HG03135 (cell line): ENCODE measurements at regions not wholly inside any gene's neighbourhood (a gene's known extent, or its start where the extent isn't known, plus 50 kb on each side); places are given as distances from the start of the nearest gene placed in this dataset.
"Not testable (repeated sequence)": the region's sequence is repeated elsewhere in the genome, so short reads cannot be mapped to it uniquely, and the experiment has no call there.

Source experiments
- ATAC-seq: cut with Tn5 transposase; IDR thresholded peaks from one replicate; pipeline ENCODE4 v1.9.1; 2021; ENCODE audit warnings: mild to moderate bottlenecking, moderate library complexity; ENCODE audit not compliant: unreplicated experiment

DNA sequence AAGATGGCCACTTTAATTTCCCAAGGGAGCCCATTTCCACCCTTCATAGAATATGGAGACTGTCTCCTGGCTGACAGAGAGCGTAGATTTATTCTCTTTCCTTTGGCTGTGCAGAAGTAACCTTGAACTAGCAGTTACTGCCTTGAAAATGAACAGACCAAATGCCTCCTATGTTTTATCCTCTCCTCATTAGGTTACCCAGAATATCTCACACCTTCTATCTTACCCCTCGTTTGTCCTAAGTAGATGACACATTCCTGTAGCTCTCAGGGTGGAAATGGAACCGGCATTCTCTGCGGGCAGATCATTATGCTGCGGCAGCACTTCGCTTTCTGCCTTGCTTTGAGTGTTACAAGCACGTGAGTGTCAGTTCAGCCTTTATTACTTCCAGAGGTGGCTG lies 336.5 kb downstream of the DCDC2C start:
- no peak for ATAC-seq

DNA sequence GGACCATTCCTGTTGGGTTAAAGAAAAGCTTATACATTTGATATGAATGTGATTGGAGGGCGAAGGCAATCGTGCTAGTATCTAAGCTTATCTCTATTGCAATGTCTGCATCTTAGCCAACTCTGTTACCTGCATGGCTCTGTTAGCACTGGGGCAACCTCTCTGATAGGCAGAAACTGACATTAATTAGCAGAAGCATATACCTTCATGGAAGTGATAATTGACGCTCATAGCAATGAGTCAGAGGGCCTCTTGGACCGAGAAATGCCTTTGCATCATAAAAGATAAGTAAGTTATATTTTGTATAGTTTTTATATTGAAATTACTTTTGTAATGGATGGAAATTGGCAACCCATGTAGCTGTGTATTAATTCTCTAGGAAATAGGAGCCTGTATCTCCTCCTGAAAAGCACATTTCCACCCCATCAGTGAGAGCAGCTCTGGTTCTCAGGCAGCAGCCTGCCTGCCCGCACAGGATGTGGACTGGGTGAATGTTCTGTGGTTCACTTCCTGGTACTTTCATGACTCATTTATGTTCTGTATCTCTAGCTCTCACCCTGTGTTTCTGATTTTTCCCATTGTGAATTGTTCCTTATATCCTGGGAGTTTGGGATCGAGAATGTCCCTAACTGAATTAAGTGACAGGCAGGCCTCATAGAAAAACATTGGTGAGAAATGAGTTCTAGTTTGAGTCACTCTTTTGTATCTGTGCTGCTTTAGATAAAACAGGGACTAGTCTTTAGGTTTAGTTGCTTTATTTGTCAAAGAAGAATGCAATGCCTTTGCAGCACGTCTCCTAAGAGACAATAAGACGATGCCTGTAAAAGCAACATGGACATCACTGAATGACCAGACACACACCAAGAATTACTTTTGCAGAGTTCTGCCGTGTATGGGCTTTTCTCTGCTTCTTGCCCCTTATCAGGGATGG lies 344.9 kb downstream of the DCDC2C start:
- ATAC-seq = no peak

DNA sequence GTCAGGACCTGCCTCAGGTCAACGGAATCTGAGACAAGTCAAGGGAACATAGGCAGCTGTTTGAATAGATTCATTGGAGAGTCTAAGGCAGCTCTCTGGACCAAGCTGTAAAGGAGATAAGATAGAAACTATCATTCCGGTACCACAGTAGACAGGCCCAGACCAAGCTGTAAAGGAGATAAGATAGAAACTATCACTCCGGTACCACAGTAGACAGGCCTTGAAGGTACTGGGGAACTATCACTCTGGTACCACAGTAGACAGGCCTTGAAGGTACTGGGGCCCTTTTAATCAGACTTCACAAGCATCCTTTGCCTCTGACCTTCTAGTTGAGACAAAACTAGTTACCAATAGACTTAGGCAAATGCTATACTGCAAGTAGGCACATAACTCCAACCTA lies 346.1 kb downstream of the DCDC2C start:
- no peak for ATAC-seq

DNA sequence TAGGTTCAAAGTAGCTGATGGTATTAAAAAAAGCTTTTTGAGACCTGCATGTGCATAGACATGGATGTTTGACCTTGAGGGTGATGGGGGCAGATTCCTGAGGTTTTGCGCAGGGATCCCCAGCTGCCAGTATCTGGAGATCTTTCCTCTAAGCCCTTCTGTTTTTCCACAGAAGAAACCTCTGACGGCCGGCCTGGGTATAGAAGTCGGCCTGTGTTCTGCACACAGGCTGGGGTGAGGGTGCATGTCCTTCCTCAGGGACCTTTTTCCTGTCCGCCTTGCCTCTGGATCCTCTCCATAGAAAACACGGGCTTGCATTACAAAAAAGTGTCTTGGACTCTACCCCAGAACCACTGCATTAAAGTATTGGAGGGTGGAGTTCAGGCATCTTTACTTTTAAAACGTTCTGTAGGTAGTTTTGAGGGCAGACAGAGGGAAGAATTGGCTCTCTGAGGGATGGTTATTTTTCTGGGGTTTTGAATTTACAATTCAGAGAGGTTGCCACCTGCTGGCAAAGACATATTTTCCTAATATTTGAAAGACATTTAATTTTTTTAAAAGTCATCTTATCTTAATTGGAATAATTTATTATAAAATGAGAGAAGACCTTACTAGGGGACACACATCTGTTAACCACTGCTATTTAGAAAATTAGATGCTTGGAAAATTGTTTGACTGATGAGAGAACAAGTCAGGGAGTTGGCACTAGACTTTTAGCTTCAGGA lies 350.6 kb downstream of the DCDC2C start:
- no peak for ATAC-seq

DNA sequence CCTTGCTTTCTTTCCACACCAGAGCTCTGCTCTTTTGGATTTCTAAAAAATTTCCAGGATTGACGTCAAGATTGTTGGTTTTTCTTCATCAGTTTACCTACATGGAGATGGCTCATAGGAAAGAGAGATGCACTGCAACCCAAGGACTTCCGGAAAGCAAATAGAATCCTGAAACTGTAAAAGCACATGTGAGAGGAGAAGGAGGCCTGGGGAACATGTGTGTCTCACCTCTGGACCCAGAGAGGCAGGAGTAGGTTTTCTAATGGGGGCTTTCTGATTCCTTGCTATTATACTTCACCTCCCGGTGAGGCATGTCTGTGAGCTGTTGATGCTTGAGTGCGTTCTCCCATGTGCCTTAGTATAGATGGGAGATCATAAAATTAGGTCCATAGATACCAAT lies 362.8 kb downstream of the DCDC2C start:
- no peak for ATAC-seq

DNA sequence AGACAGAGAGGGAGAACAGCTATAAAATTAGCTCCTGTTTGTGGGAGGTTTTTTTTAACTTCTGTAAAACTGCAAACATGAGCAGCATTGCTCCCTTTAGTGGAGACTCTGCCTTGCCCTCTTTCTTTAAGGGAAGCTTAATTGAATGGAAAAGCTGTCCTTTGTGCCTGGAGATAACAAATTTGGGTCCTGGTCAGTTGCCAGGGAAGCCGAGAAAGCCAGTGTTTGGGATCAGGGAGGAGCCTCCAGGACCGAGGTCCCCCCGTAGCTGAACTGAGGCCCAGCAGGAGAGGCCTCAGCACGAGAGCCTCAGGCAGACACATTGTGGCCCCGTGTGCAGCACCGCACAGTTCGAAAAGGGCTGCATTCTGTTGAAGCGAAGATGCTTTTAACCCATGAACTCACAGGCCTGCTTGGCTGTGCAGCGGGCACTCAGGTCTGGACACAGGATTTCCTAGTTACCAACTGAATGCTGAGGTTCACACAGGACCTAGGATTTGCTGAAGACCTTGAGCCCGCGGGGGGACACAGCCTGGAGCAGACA lies 369.7 kb downstream of the DCDC2C start:
- no peak for ATAC-seq

DNA sequence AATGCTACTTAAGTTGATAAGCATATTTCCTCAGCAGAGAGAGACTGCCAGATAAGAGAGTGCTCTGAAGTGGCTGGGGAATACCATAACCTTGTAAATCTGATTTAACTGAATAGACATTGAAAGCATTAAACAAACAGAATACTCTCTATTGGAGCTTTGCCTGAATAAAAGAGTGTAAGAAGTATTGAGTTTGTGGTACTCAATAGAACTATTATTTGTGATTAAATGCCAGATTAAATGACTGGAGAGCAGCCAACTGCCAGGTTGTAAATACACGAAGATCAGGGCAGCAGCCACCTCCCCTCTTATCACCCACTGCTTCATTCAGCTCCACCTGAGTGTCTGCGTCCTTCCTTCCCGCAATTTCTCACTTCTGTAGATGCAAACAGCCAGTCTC lies 373.6 kb downstream of the DCDC2C start:
- ATAC-seq = no peak

DNA sequence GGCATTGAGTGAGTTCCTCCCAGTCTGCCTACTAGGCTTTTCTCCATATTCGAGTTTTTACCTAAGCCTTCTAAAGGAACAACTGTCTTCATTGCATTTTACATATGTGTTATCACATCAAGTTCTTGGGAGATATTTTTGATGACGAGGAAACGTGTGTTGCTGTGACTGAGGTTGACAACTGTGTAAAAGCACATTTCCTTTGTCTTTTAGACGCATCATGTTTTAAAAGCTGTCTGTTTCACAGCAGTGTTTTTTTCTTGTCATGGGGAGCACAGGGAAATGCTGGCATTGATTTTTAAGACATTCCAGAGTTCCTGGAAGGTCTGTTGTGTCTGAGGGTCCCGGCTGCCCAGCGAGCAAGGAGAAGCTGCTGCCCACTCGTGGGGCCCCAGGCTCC lies 381.8 kb downstream of the DCDC2C start:
- no peak for ATAC-seq

DNA sequence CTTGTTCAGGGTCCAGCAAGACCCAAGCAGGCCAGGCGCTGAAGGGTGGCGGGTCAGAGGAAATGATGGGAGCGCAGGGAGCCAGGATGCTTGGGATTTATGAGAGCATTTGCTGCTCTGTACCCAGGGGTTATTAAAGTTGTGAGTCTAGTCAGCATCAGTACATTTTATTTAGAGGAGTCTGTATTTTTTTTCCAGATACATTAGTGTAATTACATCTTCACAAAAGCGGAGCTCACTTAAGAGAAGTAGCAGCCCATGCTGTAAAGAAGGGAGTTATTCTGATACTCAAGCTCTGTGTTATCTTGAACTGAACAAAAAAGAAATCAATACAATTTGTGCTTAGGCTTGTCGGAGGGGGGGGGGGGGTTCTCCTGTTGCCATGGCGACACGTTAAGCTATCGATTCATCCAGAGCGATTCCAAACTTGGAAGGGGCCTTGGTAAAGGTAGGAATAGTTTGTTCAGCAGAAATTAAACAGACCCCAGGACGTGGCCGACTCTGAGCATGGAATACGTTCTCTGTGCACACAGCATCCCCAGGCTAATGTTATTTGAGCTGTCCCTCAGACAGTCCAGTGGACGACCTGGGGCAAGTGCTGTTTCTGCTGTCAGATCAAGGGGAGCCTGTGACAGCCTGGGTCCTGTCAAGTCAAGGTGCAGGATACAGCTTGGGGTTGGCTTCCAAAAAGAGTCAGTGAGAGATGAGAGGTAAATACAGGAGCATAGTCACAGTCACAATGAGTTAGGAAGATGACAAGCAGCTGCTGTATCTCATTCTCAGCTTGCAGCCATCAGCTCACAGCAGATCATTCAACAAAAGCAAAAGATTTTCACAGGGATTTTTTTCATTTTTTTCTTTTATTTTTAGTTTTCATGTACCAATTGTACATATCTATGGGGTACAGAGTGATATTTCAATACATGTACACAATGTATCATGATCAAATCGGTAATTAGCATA lies 387.6 kb downstream of the DCDC2C start:
- ATAC-seq = no peak

DNA sequence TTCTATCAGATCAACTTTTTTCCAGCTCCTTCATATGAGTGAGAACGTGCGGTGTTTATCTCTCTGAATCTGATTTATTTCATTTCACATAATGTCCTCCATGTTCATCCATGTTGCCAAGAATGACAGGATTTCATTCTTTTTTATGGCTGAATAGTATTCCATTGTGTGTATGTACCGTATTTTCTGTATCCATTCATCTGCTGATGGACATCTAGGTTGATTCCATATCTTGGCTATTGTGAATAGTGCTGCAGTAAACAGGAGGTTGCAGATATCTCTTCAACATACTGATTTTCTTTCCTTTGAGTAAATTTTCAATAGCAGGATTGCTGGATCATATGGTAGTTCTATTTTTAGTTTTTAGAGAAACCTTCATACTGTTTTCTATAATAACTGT lies 388.5 kb downstream of the DCDC2C start:
- ATAC-seq = no peak

DNA sequence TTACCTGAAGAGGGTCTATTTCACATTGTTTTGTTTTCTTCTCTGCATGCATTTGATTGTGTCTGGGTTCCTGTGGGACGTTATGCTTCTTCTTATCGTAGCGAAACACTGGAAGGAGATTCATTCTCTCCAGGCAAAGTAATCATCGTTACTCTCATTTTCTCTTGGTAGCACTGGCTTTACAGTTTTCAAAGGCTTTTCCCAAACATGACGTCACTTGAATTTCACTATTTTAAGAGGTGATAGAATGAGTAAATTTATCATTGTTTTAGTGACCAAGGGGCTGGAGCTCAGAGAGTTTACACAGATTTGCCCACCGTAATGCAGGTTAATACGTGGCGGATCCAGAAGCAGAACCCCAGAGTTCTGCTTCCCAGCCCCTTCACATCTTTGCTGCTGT lies 391.4 kb downstream of the DCDC2C start:
- no peak for ATAC-seq

DNA sequence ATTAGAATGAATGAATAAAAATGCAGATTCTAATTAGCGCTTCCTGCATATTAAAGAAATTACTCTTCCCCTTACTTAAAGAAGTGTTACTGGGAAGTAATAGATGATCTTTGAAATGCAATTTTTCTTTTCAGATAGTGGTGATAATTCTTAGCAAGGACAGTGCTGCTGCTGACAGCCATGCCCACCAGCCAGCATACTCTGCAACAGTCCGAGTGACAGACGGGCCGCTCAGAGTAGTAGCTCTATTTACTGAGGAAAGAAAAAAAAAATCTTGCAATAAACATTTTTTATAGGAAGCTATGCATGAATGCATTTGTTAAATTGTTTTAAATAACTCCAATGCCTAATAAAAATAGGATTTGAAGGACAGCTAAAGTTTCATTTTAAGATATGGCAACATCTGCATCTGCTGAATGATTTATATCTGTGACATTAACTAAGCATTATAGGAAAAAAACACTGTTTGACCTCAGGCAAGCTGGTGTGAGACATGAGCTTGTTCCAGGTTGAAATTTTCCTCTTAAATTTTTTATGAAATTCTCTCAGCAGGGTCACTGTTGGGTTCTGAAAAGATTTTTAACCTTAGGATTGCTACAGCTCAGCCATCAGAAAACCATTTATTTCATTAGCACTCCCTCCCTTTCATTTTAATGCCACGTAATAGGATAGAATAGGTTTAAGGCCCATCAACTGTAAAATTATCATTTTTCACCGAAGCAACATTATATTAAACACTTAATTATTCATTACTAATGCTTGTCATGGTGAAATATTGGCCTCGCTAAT lies 393.8 kb downstream of the DCDC2C start:
- no peak for ATAC-seq

DNA sequence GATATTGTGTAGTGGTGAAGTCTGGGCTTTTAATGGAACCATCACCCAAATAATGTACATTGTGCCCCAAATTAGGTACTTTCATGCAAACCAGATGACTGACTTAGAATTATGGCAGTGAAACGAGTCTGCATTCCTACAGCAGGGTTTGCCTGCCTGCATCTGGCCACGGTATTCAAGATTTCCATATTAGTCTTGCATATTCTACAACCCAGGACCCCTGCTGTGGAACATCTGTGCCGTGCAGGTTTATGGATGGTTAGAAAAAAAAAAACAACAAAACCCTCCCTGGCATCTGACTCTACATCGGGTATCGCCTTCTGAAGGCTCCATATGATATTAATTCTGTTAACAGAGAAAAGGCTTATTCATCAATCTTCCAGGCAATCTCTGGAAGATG lies 394.8 kb downstream of the DCDC2C start:
- no peak for ATAC-seq

DNA sequence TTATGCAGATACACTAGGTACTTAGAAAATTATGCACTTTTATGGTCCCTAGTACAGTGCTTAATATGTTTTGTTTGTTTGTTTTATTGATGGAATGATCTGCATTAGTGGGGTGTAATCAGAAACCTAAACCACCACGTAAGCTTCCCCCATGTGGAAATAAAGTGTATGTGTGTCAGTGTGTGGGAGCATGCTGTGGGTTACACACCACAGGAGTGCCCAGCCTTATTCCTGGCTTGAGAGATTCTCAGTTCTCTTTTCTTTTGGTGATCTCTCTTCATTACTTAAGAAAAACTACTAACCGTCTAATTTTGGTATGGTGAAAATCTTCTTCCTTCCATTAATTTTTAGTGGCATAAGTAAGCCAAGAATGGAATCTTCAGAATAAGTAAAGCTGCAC lies 398.6 kb downstream of the DCDC2C start:
- no peak for ATAC-seq

DNA sequence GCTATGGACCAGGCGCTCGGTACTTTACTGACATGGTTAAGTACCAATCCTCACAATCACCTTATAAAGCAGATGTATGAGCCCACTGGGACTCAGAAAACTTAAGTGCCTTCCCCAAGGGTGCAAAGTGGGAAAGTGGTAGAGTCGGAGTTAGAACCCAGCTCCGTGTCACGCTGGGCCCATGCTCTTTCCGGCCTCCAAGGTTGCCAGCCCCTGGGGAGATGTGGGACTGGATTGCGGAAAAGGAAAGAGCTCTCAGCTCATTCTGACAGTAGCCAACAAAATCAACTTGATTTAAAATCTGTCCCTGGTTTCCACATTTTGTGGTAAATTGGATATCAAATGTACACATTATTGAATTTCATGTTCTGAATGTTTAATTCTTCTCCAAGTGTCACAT lies 403.8 kb downstream of the DCDC2C start:
- ATAC-seq = no peak

DNA sequence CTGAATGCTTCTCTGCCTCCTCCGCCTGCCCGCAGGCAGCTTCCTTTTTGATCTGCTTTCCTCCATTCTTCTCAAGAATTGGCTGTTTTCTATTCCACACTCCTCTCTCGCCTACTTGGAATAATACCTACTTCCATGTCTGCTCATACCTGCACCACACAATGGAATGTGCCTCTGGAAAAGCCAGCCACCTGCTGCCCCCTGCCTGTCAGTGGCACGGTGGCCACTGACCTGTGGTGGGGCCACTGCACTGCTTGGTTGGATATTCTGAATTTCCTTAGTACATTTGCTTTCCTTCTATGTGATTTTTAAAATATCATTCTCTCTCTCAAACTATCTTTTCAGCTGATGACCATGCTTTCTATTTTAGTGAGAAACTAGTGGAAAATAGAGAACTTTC lies 406.9 kb downstream of the DCDC2C start:
- no peak for ATAC-seq

DNA sequence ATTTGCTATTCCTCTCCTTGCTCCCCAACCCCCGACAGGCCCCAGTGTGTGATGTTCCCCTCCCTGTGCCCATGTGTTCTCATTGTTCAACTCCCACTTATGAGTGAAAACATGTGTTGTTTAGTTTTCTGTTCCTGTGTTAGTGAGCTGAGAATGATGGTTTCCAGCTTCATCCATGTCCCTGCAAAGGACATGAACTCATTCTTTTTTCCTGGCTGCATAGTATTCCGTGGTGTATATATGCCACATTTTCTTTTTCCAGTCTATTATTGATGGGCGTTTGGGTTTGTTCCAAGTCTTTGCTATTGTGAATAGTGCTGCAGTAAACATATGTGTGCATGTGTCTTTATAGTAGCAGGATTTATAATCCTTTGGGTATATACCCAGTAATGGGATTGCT lies 412.1 kb downstream of the DCDC2C start:
- not testable (repeated sequence) for ATAC-seq

DNA sequence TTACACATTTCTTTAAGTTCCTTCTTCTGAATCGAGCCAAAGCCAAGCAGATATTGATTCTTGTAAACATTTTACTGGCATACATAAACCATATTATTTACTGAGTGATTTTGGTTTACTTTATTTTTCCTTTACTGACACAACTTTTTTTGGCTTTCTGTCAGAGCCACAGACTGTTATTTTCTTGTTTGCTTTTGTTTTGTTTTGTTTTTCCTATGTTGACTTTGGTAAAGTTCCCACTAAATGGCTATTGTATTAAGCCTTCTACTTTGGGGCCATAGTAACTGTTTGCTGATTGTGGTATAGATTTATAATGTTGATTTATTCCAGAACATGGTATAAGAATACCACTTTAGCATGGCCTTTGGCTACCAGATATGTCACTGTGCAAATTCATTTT lies 419.4 kb downstream of the DCDC2C start:
- no peak for ATAC-seq

DNA sequence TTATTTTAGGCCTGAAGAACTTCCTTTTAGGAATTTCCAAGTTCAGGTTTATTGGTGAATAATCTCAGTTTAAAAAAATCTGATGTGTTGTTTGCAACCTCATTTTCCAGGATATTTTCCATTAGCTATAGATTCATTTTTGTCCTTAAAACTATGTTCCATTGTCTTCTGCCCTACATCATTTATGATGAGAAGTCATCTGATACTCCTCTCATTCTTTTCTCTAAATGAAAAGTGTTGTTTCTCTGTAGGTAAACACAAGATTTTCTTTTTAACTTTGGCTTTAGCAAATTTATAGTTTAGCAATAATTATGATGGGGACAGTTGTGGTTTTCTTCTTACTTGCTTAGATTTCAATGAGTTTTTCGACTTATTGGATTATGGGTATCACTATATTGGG lies 427.3 kb downstream of the DCDC2C start:
- no peak for ATAC-seq
